Activated T-helper 1 cell treated with anti-CD3 and anti-CD28 coated beads, Interleukin-12 subunit alpha, Interleukin-12 subunit beta, Interleukin-2, Interleukin-4 antibody, amounts not matched to agents 30 ng/mL and 10 ng/mL and 1 ng/mL, durations not matched to agents 14 hours and 24 hours and 36 hours (primary cell): ENCODE measurements at regions not wholly inside any gene's neighbourhood (a gene's known extent, or its start where the extent isn't known, plus 50 kb on each side); places are given as distances from the start of the nearest gene placed in this dataset.

Experiments used
- DNase-seq: peaks from one replicate; pipeline ENCODE4 v3.0.0; 2021; ENCODE audit warnings: low spot score
- H3K27ac Mint-ChIP-seq: one replicate; pipeline ENCODE4 v1.8.0; 2021; ENCODE audit warnings: mild to moderate bottlenecking, mixed read lengths
- H3K27me3 Mint-ChIP-seq: one replicate; pipeline ENCODE4 v1.8.0; 2022; ENCODE audit warnings: mild to moderate bottlenecking, moderate library complexity, mixed read lengths; ENCODE audit not compliant: insufficient read depth
- H3K36me3 Mint-ChIP-seq: one replicate; pipeline ENCODE4 v1.8.0; 2021; ENCODE audit warnings: low read depth, mixed read lengths
- H3K4me1 Mint-ChIP-seq: one replicate; pipeline ENCODE4 v1.8.0; 2021; ENCODE audit warnings: low read depth, mixed read lengths
- H3K4me3 Mint-ChIP-seq: one replicate; pipeline ENCODE4 v1.8.0; 2021; ENCODE audit warnings: mild to moderate bottlenecking, moderate library complexity, mixed read lengths
- H3K9me3 Mint-ChIP-seq: one replicate; pipeline ENCODE4 v1.8.0; 2021; ENCODE audit warnings: mixed read lengths
- intact Hi-C: fragments of 100-400 bp; cut with micrococcal nuclease; formaldehyde crosslinking; loops from one replicate; pipeline ENCODE4 v1.15.1; 2024

GRCh38 chr10:10625491-10625890, 392.2 kb upstream of the CELF2 start:
- Mint-ChIP-seq H3K4me3 (no peak overlapping the region), H3K4me1 (no peaks in the 10 kb centered on the region), H3K36me3 (no peaks in the 10 kb centered on the region), H3K27me3 (peaks cover 3% of the 10 kb centered on the region), H3K27ac (no peak overlapping the region), H3K9me3 (no peaks in the 10 kb centered on the region)
- intact Hi-C loops, result no loop called here
- DNase-seq, result no peak

- H3K36me3 Mint-ChIP-seq, result no peaks in the 10 kb centered on the region
- no peaks in the 10 kb centered on the region for H3K4me1 Mint-ChIP-seq
- intact Hi-C loops, result no loop called here
- no peak for DNase-seq
- no peak overlapping the region for H3K4me3 Mint-ChIP-seq
- H3K9me3 Mint-ChIP-seq, result no peaks in the 10 kb centered on the region
- no peak overlapping the region for H3K27ac Mint-ChIP-seq
- H3K27me3 Mint-ChIP-seq, result peaks cover 3% of the 10 kb centered on the region
Observed at GRCh38 chr10:10626734-10627133, 390.9 kb upstream of the CELF2 start.

GRCh38 chr10:10627414-10627813, 390.3 kb upstream of the CELF2 start:
- Mint-ChIP-seq H3K27me3 (peaks cover 3% of the 10 kb centered on the region), H3K27ac (no peak overlapping the region), H3K4me1 (no peaks in the 10 kb centered on the region), H3K9me3 (no peaks in the 10 kb centered on the region), H3K4me3 (no peak overlapping the region), H3K36me3 (no peaks in the 10 kb centered on the region)
- intact Hi-C loops, result no loop called here
- DNase-seq, result no peak

- no peaks in the 10 kb centered on the region for H3K4me1 Mint-ChIP-seq
- no peak overlapping the region for H3K27ac Mint-ChIP-seq
- H3K27me3 Mint-ChIP-seq, result peaks cover 3% of the 10 kb centered on the region
- H3K9me3 Mint-ChIP-seq, result no peaks in the 10 kb centered on the region
- no peak for DNase-seq
- no peaks in the 10 kb centered on the region for H3K36me3 Mint-ChIP-seq
- intact Hi-C loops, result no loop called here
- no peak overlapping the region for H3K4me3 Mint-ChIP-seq
Observed at GRCh38 chr10:10629512-10629911, 388.2 kb upstream of the CELF2 start.

- DNase-seq, result no peak
- H3K27ac Mint-ChIP-seq, result no peak overlapping the region
- no peaks in the 10 kb centered on the region for H3K9me3 Mint-ChIP-seq
- H3K4me3 Mint-ChIP-seq, result no peak overlapping the region
- no peaks in the 10 kb centered on the region for H3K36me3 Mint-ChIP-seq
- intact Hi-C loops, result no loop called here
- H3K4me1 Mint-ChIP-seq, result no peaks in the 10 kb centered on the region
- H3K27me3 Mint-ChIP-seq, result peaks cover 3% of the 10 kb centered on the region
Observed at GRCh38 chr10:10630281-10630680, 387.4 kb upstream of the CELF2 start.

GRCh38 chr10:10630782-10631181, 386.9 kb upstream of the CELF2 start:
- Mint-ChIP-seq H3K4me1 (no peaks in the 10 kb centered on the region), H3K4me3 (no peak overlapping the region), H3K36me3 (no peaks in the 10 kb centered on the region), H3K27me3 (peaks cover 3% of the 10 kb centered on the region), H3K27ac (no peak overlapping the region), H3K9me3 (no peaks in the 10 kb centered on the region)
- intact Hi-C loops, result no loop called here
- no peak for DNase-seq

- intact Hi-C loops, result no loop called here
- H3K27ac Mint-ChIP-seq, result no peak overlapping the region
- H3K4me1 Mint-ChIP-seq, result no peaks in the 10 kb centered on the region
- H3K4me3 Mint-ChIP-seq, result no peak overlapping the region
- no peaks in the 10 kb centered on the region for H3K36me3 Mint-ChIP-seq
- peaks cover 4% of the 10 kb centered on the region for H3K9me3 Mint-ChIP-seq
- no peaks in the 10 kb centered on the region for H3K27me3 Mint-ChIP-seq
- no peak for DNase-seq
Observed at GRCh38 chr10:10642189-10642588, 375.5 kb upstream of the CELF2 start.

- H3K4me1 Mint-ChIP-seq, result no peaks in the 10 kb centered on the region
- intact Hi-C loops, result no loop called here
- DNase-seq, result no peak
- H3K27me3 Mint-ChIP-seq, result no peaks in the 10 kb centered on the region
- H3K36me3 Mint-ChIP-seq, result no peaks in the 10 kb centered on the region
- peaks cover 6% of the 10 kb centered on the region for H3K9me3 Mint-ChIP-seq
- H3K4me3 Mint-ChIP-seq, result no peak overlapping the region
- H3K27ac Mint-ChIP-seq, result no peak overlapping the region
Observed at GRCh38 chr10:10642751-10643150, 374.9 kb upstream of the CELF2 start.

- no peaks in the 10 kb centered on the region for H3K27me3 Mint-ChIP-seq
- H3K36me3 Mint-ChIP-seq, result no peaks in the 10 kb centered on the region
- no peak overlapping the region for H3K27ac Mint-ChIP-seq
- DNase-seq, result no peak
- H3K9me3 Mint-ChIP-seq, result peaks cover 6% of the 10 kb centered on the region
- no peak overlapping the region for H3K4me3 Mint-ChIP-seq
- intact Hi-C loops, result no loop called here
- H3K4me1 Mint-ChIP-seq, result no peaks in the 10 kb centered on the region
Observed at GRCh38 chr10:10644008-10644646, 373.5 kb upstream of the CELF2 start.

GRCh38 chr10:10644676-10645385, 372.8 kb upstream of the CELF2 start:
- Mint-ChIP-seq H3K36me3 (no peaks in the 10 kb centered on the region), H3K9me3 (peaks cover 6% of the 10 kb centered on the region), H3K27me3 (no peaks in the 10 kb centered on the region), H3K27ac (no peak overlapping the region), H3K4me1 (no peaks in the 10 kb centered on the region), H3K4me3 (no peak overlapping the region)
- DNase-seq, result no peak
- intact Hi-C loops, result no loop called here

- DNase-seq, result no peak
- Mint-ChIP-seq H3K9me3 (peaks cover 10% of the 10 kb centered on the region), H3K4me3 (no peak overlapping the region), H3K36me3 (no peaks in the 10 kb centered on the region), H3K27ac (no peak overlapping the region), H3K27me3 (no peaks in the 10 kb centered on the region), H3K4me1 (no peaks in the 10 kb centered on the region)
- intact Hi-C loops, result no loop called here
Observed at GRCh38 chr10:10647331-10647730, 370.3 kb upstream of the CELF2 start.

GRCh38 chr10:10657139-10657760, 360.4 kb upstream of the CELF2 start:
- Mint-ChIP-seq H3K36me3 (no peaks in the 10 kb centered on the region), H3K27me3 (peaks cover 4% of the 10 kb centered on the region), H3K27ac (no peak overlapping the region), H3K9me3 (no peaks in the 10 kb centered on the region), H3K4me3 (no peak overlapping the region), H3K4me1 (no peaks in the 10 kb centered on the region)
- intact Hi-C loops, result no loop called here
- no peak for DNase-seq

- Mint-ChIP-seq H3K36me3 (no peaks in the 10 kb centered on the region), H3K9me3 (no peaks in the 10 kb centered on the region), H3K27ac (no peak overlapping the region), H3K4me1 (no peaks in the 10 kb centered on the region), H3K4me3 (no peak overlapping the region), H3K27me3 (peaks cover 4% of the 10 kb centered on the region)
- intact Hi-C loops, result no loop called here
- DNase-seq, result no peak
Observed at GRCh38 chr10:10658172-10658785, 359.4 kb upstream of the CELF2 start.
